ENCODE measurements at regions not wholly inside any gene's neighbourhood (a gene's known extent, or its start where the extent isn't known, plus 50 kb on each side); places are given as distances from the start of the nearest gene placed in this dataset.

- TF ChIP-seq CTCF (IDR thresholded peaks at IDR 0.05; ENCODE audit: low read depth, low read length) (no peak), EZH2phosphoT487 (IDR thresholded peaks at IDR 0.05; ENCODE audit: low read depth) (no peak)
Measured at GRCh38 chr13:76638181-76638580, 248.0 kb downstream of the KCTD12 start.
